HG02571 (cell line): ENCODE measurements at regions not wholly inside any gene's neighbourhood (a gene's known extent, or its start where the extent isn't known, plus 50 kb on each side); places are given as distances from the start of the nearest gene placed in this dataset.

ENCODE experiments used
- ATAC-seq: cut with Tn5 transposase; IDR thresholded peaks from one replicate; pipeline ENCODE4 v1.9.1; 2021; ENCODE audit warnings: mild to moderate bottlenecking, moderate library complexity; ENCODE audit not compliant: unreplicated experiment

GRCh38 chr13:26838821-26839220 is 78.2 kb upstream of the GPR12 start:
- ATAC-seq: no peak

DNA sequence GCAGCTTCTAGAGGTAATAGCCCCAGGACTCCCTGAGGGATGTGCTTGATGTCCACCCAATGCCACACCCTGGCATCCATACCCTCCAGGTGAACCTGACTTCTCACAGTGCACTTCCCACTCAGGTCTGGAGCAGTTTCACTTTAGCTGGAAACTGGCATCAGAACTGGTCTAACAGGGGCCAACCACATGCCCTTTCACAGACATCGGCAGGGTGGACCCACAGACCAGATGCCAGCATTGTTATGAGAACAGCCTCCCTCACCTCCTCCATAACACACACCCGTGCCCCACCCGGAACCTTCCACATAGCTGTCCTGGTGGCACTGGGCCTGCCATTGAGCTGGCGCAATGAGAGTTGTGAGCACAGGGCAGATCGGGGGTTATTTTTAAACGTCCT is 77.4 kb upstream of the GPR12 start:
- no peak for ATAC-seq

- ATAC-seq: no peak
These were observed 76.5 kb upstream of the GPR12 start for GRCh38 chr13:26837102-26837501.

GRCh38 chr13:26836626-26837025 is 76.0 kb upstream of the GPR12 start:
- no peak for ATAC-seq

- no peak for ATAC-seq
These were observed 74.1 kb upstream of the GPR12 start for GRCh38 chr13:26834646-26835045.

- ATAC-seq: no peak
These were observed 70.8 kb upstream of the GPR12 start for GRCh38 chr13:26831336-26831908.

DNA sequence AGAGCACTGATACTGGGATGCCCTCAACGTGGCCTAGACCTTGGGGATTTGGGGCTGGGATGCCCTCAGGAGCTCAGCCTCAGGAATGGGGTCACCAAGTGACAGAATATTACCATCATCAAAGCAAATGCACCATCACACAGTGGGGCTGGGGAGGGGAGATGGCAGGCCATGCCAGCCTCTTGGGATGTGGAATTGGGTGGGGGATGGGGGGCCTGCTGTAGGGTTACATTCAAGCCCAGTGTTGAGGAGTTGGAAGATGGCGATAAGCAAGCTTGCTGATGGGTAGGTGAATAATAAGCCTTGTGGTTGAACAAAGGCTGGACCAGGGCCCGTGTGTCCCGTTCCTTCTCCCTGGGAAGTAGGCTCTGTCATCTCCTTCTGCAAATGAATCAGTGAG is 69.1 kb upstream of the GPR12 start:
- no peak for ATAC-seq

DNA sequence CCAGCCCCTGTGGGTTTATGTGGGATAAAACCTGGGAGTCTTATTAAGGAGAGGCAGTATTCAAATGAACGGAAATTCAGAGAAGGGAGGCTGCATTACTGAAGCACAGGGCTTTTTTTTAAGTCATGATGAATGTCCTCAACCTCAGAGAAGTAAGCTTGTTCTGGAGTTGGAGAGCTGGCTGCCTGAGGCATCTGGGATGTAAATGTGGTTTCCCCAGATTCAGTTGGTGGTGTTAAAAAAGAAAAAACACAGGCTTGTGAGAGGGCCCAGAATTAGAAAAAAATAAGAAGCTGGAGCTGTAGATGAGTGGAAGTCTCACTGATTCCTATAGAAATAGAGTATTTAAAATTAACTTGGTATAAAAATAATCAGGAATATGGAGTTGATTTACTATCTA is 64.0 kb upstream of the GPR12 start:
- no peak for ATAC-seq

DNA sequence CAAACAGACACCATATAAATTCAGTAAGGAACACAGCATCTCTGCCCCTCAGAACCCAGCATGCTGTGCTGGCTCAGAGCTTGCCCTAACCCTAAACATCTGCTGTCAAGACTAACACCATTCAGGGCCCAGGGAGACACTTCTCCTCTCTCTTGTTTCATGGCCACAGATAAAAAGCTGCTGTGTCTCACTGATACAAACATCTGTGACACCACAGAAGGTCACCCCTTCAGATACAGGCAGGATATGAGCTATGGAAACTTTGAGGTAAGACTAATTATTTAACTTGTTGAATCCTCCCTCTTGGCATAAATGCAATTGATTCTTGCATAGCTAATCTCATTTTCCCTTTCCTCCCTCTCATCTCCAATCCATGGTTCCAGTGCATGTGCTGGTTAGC is 61.6 kb upstream of the GPR12 start:
- no peak for ATAC-seq

DNA sequence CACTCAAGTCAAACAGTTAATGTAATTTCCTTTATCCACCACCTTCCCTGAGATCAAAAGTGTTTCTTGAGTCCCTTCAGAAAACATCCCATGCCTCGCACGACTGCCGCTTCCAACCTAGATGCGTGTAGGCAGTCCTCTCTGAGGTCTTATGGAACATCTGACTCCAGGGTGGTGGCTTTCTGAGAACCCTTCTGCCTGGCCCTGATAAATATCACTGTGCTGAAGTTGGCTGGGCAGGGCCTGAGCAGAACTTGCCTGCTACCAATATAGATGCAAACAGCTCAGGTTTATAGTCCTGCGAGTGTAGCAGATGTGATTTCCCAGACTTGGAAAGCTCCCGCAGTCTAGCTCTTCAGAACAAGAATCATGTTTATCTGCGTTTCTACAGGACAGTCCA is 61.1 kb upstream of the GPR12 start:
- no peak for ATAC-seq

DNA sequence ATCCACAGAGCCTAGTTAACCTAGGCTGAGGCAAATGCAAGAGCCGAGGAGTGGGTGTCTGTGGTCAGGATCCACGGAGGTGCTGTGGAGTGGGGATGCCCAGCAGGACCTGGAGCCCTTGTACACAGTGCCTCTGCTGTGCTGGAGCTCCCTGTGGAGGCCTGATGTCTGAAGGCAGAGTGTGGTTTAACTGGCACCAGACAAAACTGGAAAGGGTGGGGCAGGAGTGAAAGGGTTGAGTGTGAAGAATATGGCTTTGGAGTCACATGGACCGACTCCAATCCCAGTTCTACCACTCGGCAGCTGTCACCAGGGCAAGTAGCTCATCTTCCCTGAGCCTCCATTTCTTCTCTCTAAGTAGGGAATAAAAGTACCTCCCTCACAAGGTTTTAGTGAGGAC is 60.3 kb upstream of the GPR12 start:
- ATAC-seq: no peak

- ATAC-seq: no peak
These were observed 58.5 kb upstream of the GPR12 start for GRCh38 chr13:26819046-26819445.

GRCh38 chr13:26816881-26817280 is 56.3 kb upstream of the GPR12 start:
- ATAC-seq: no peak

- ATAC-seq: no peak
These were observed 53.4 kb upstream of the GPR12 start for GRCh38 chr13:26813980-26814348.

GRCh38 chr13:26813321-26813979 is 52.9 kb upstream of the GPR12 start:
- ATAC-seq: no peak

DNA sequence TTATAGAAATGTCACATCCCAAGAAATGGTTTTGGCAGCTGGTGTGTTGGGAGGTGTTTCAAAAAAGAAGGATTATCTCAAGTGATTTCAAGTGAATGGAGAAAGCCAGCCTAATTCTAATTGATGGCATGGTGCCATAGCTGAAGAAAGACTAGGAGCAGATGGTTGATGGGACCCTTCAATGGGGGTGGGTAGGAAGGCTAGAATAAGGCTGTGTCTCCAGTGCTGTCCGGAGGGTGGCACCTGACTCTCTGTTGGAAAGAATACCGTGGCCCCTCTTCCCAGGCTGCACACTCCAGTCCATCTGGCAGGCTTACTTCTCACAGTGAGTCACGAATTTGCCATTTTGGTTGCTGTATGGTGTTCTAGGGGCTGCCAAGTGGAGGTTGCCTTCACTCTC is 51.0 kb upstream of the GPR12 start:
- no peak for ATAC-seq
